GM12878 (cell line): ENCODE measurements at regions not wholly inside any gene's neighbourhood (a gene's known extent, or its start where the extent isn't known, plus 50 kb on each side); places are given as distances from the start of the nearest gene placed in this dataset.

Experiments used
- ATAC-seq: fragments of 200-7000 bp; cut with Tn5 transposase; 3 replicates; pipeline ENCODE4 v1.9.1; 2020; ENCODE audit warnings: mild to moderate bottlenecking, moderate library complexity
- BruUV-seq: library from RNA; stranded (reverse); fragments of 400-500 nt; replicated peaks from 2 replicates; lab custom pipeline; 2021; lab: Mats Ljungman, UMichigan
- CTCF ChIA-PET: fragments of 300-600 bp; sonication (Branson Sonifier 250); formaldehyde crosslinking; extraction: SDS; loops from one replicate; lab custom pipeline; 2021; ENCODE audit warnings: inconsistent platforms; lab: Yijun Ruan, JAX
- POLR2A ChIA-PET: fragments of 350-600 bp; formaldehyde crosslinking; extraction: SDS; loops from one replicate; lab custom pipeline; 2021; ENCODE audit warnings: inconsistent platforms; lab: Charles Lee
- RAD21 ChIA-PET: fragments of 300-600 bp; sonication (Branson Sonifier 250); formaldehyde crosslinking; loops from one replicate; lab custom pipeline; 2023; ENCODE audit warnings: antibody characterized with exemption; ENCODE audit not compliant: unreplicated experiment; lab: Charles Lee
- SMC1A ChIA-PET: fragments of 300-600 bp; sonication (Branson Sonifier 250); formaldehyde crosslinking; loops from one replicate; lab custom pipeline; 2023; ENCODE audit not compliant: unreplicated experiment, uncharacterized antibody; lab: Charles Lee
- DNase-seq: peaks from one replicate; pipeline ENCODE4 v3.0.0-alpha.2; 2011; ENCODE audit warnings: low read depth, low spot score
- FAIRE-seq: peaks from 3 replicates; lab custom pipeline; 2011; peaks lifted over from hg19 to GRCh38; lab: Jason Lieb, UNC
- H2AFZ ChIP-seq: 2 replicates; pipeline ENCODE4 v1.6.0; 2011; ENCODE audit warnings: low read depth, low read length, control low read depth; ENCODE audit not compliant: control insufficient read depth
- H3K27ac ChIP-seq: 2 replicates; pipeline ENCODE4 v1.5.1; 2011; ENCODE audit warnings: control low read depth; ENCODE audit not compliant: control insufficient read depth, insufficient read depth
- H3K27me3 ChIP-seq, 2 experiments: replicated peaks in 1 of 2; 2 replicates each; pipeline versions ENCODE4 v1.6.0 to v1.6.1; 2011; ENCODE audit warnings: low read length in 1 of 2; ENCODE audit not compliant: control insufficient read depth in 2 of 2, insufficient read depth in 2 of 2
- H3K36me3 ChIP-seq, 2 experiments: 2 replicates each; pipeline ENCODE4 v1.5.1; 2011; ENCODE audit warnings: low read length in 1 of 2; ENCODE audit not compliant: control insufficient read depth in 2 of 2, insufficient read depth in 2 of 2
- H3K4me1 ChIP-seq: 2 replicates; pipeline ENCODE4 v1.6.1; 2011; ENCODE audit warnings: mild to moderate bottlenecking, low read length, moderate library complexity, mixed read lengths; ENCODE audit not compliant: control insufficient read depth, insufficient read depth
- H3K4me2 ChIP-seq: 2 replicates; pipeline ENCODE4 v1.6.0; 2011; ENCODE audit warnings: control low read depth; ENCODE audit not compliant: control insufficient read depth, insufficient read depth
- H3K4me3 ChIP-seq: fragments of 200-600 bp; sonication (generic); 2 replicates; pipeline ENCODE4 v1.5.1; 2016
- H3K79me2 ChIP-seq: 2 replicates; pipeline ENCODE4 v1.6.0; 2011; ENCODE audit warnings: low read length; ENCODE audit not compliant: control insufficient read depth, insufficient read depth
- H3K9ac ChIP-seq: 2 replicates; pipeline ENCODE4 v1.8.0; 2011; ENCODE audit warnings: low read length, control low read depth, mixed read lengths; ENCODE audit not compliant: control insufficient read depth, insufficient read depth
- H3K9me3 ChIP-seq: replicated peaks from 3 replicates; pipeline ENCODE4 v1.5.1; 2011; ENCODE audit warnings: mild to moderate bottlenecking, low read length; ENCODE audit not compliant: control insufficient read depth, insufficient read depth
- H4K20me1 ChIP-seq: 2 replicates; pipeline ENCODE4 v1.6.0; 2011; ENCODE audit not compliant: control insufficient read depth, insufficient read depth
- BRCA1 ChIP-seq: IDR thresholded peaks from 2 replicates; pipeline ENCODE4 v1.6.1; 2011; ENCODE audit warnings: low read depth, low read length, improper control_type of control experiment
- CHD1 ChIP-seq: IDR thresholded peaks from 2 replicates; pipeline ENCODE4 v1.6.1; 2012; ENCODE audit warnings: low read depth, low read length, improper control_type of control experiment
- EZH2 ChIP-seq: IDR thresholded peaks from 2 replicates; pipeline ENCODE4 v1.6.1; 2012; ENCODE audit warnings: low read depth, mild to moderate bottlenecking, control low read depth, inconsistent platforms, low read length, borderline replicate concordance; ENCODE audit not compliant: control insufficient read depth
- FOXK2 ChIP-seq: fragments of 450-650 bp; IDR thresholded peaks from 2 replicates; pipeline ENCODE4 v1.6.1; 2017; ENCODE audit warnings: mild to moderate bottlenecking, moderate library complexity
- HDAC2 ChIP-seq: fragments of 200-600 bp; sonication (generic); IDR thresholded peaks from 2 replicates; pipeline ENCODE4 v1.6.1; 2017
- MEF2B ChIP-seq: fragments of 450-650 bp; IDR thresholded peaks from 2 replicates; pipeline ENCODE4 v1.6.1; 2018; ENCODE audit warnings: mild to moderate bottlenecking, moderate library complexity; ENCODE audit not compliant: partially characterized antibody, poor library complexity, severe bottlenecking
- MLLT1 ChIP-seq: fragments of 450-650 bp; IDR thresholded peaks from 2 replicates; pipeline ENCODE4 v1.6.1; 2016; ENCODE audit warnings: mild to moderate bottlenecking
- MTA2 ChIP-seq: fragments of 450-650 bp; IDR thresholded peaks from 2 replicates; pipeline ENCODE4 v1.6.1; 2016; ENCODE audit warnings: low read depth, mild to moderate bottlenecking, moderate library complexity
- MYB ChIP-seq: fragments of 150-350 bp; IDR thresholded peaks from 2 replicates; pipeline ENCODE4 v1.6.1; 2014; ENCODE audit warnings: mild to moderate bottlenecking, low read depth, low read length, borderline replicate concordance
- SMAD5 ChIP-seq: IDR thresholded peaks from 2 replicates; pipeline ENCODE4 v1.6.1; 2016; ENCODE audit warnings: antibody characterized with exemption, low read depth
- STAT1 ChIP-seq: fragments of 450-650 bp; conservative IDR thresholded peaks from 2 replicates; pipeline ENCODE4 v1.6.1; 2014; ENCODE audit warnings: antibody characterized with exemption, mild to moderate bottlenecking
- STAT3 ChIP-seq: IDR thresholded peaks from 2 replicates; pipeline ENCODE4 v1.6.1; 2011; ENCODE audit warnings: low read depth, low read length, improper control_type of control experiment
- TBL1XR1 ChIP-seq: IDR thresholded peaks from 2 replicates; pipeline ENCODE4 v1.6.1; 2012; ENCODE audit warnings: low read depth, low read length, improper control_type of control experiment
- TCF3 ChIP-seq: IDR thresholded peaks from 2 replicates; pipeline ENCODE4 v1.6.1; 2012; ENCODE audit warnings: low read depth, mild to moderate bottlenecking, low read length, borderline replicate concordance; ENCODE audit not compliant: insufficient read depth
- ZBED1 ChIP-seq: IDR thresholded peaks from 2 replicates; pipeline ENCODE4 v1.6.1; 2016; ENCODE audit warnings: borderline replicate concordance
- ZBTB33 ChIP-seq: fragments of 450-650 bp; IDR thresholded peaks from 2 replicates; pipeline ENCODE4 v1.6.1; 2017; ENCODE audit warnings: mild to moderate bottlenecking
- WGBS: methylation state at CpG from one replicate; pipeline ENCODE4 v1.1.6; 2016; ENCODE audit warnings: low lambda C conversion rate; ENCODE audit not compliant: insufficient replicate concordance, insufficient coverage; ENCODE audit errors: missing lambda C conversion rate; 5-methylcytosine and 5-hydroxymethylcytosine counted together
- in situ Hi-C: fragments of 300-500 bp; cut with MboI; formaldehyde crosslinking; loops from 9 replicates; pipeline ENCODE4 v1.14.3; 2018; ENCODE audit warnings: mixed read lengths
- intact Hi-C: fragments of 100-400 bp; cut with micrococcal nuclease; formaldehyde crosslinking; loops from one replicate; pipeline ENCODE4 v1.14.2; 2022; ENCODE audit not compliant: unreplicated experiment
- TF ChIP-seq, protein P1 (sequence below): fragments of 450-650 bp; IDR thresholded peaks from 2 replicates; pipeline ENCODE4 v1.6.1; 2017; ENCODE audit warnings: mild to moderate bottlenecking, low read depth, inconsistent platforms; ENCODE audit not compliant: poor library complexity, severe bottlenecking

GRCh38 chr7:106382929-106383328, 98.1 kb upstream of the NAMPT start (continued):
- no peak for TF ChIP-seq MLLT1

DNA sequence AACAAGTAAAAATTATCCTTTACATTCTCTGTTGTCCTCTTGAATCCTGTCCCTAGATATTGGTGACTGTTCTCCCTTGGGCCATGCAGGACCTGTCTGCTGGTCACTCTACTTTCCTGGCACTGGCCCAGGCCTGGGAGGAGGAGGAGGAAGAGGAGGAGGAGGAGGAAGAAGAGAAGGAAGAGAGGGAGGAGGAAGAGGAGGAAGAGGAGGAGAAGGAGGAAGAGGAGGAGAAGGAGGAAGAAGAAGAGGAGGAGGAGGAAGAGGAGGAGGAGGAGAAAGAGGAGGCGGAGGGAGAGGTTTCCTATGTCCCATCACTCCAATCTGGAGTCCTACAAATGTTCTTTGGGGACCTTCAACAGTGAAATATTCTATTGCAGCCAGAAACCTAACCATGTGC, 97.3 kb upstream of the NAMPT start:
- no peaks in the 10 kb centered on the region for H3K79me2 ChIP-seq
- TF ChIP-seq BRCA1 (no peak), EZH2 (no peak), TCF3 (no peak), STAT1 (no peak), TBL1XR1 (no peak), HDAC2 (no peak), SMAD5 (no peak), ZBED1 (no peak), MTA2 (no peak), ZBTB33 (no peak), MYB (no peak), MEF2B (no peak), STAT3 (no peak), FOXK2 (no peak), CHD1 (no peak)
- TF ChIP-seq, protein P1, sequence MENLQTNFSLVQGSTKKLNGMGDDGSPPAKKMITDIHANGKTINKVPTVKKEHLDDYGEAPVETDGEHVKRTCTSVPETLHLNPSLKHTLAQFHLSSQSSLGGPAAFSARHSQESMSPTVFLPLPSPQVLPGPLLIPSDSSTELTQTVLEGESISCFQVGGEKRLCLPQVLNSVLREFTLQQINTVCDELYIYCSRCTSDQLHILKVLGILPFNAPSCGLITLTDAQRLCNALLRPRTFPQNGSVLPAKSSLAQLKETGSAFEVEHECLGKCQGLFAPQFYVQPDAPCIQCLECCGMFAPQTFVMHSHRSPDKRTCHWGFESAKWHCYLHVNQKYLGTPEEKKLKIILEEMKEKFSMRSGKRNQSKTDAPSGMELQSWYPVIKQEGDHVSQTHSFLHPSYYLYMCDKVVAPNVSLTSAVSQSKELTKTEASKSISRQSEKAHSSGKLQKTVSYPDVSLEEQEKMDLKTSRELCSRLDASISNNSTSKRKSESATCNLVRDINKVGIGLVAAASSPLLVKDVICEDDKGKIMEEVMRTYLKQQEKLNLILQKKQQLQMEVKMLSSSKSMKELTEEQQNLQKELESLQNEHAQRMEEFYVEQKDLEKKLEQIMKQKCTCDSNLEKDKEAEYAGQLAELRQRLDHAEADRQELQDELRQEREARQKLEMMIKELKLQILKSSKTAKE = no peak
- no peaks in the 10 kb centered on the region for H4K20me1 ChIP-seq
- H3K36me3 ChIP-seq = no peaks in the 10 kb centered on the region
- 50% methylated on average over 1 of the region's 1 CpG for WGBS
- DNase-seq (no peak), ATAC-seq (no peak), FAIRE-seq (no peak)
- H3K4me2 ChIP-seq = no peak overlapping the region
- in situ Hi-C loops (no loop called here), intact Hi-C loops (no loop called here)
- ChIA-PET CTCF (interaction anchor here (0.5 kb wide), 1 partner anchor 1343 kb away, joined by 3 read pairs; no protein-coding TSS in a partner anchor), RAD21 (no interaction called here), SMC1A (interaction anchor here (1.7 kb wide), 1 partner anchor 33 kb away, joined by 3 read pairs; no protein-coding TSS in a partner anchor), POLR2A (no interaction called here)
- H2AFZ ChIP-seq = no peak overlapping the region
- H3K27ac ChIP-seq = no peak overlapping the region
- no peaks in the 10 kb centered on the region for H3K27me3 ChIP-seq
- no peak overlapping the region for H3K9ac ChIP-seq
- H3K4me1 ChIP-seq = no peaks in the 10 kb centered on the region
- no peak overlapping the region for H3K4me3 ChIP-seq
- no peaks in the 10 kb centered on the region for H3K9me3 ChIP-seq
- no TSS peak for BruUV-seq
